H54 (cell line): ENCODE measurements at regions not wholly inside any gene's neighbourhood (a gene's known extent, or its start where the extent isn't known, plus 50 kb on each side); places are given as distances from the start of the nearest gene placed in this dataset.
A peak's percentile ranks its signal among the peaks of the same experiment; 100 is the strongest.
"Not testable (repeated sequence)": the region's sequence is repeated elsewhere in the genome, so short reads cannot be mapped to it uniquely, and the experiment has no call there.

Source experiments
- DNase-seq: peaks from one replicate; pipeline ENCODE4 v3.0.0; 2011; ENCODE audit warnings: low spot score, mixed read lengths; ENCODE audit not compliant: insufficient read length
- FAIRE-seq: peaks from 3 replicates; lab custom pipeline; 2011; peaks lifted over from hg19 to GRCh38; lab: Jason Lieb, UNC
- POLR2A ChIP-seq: IDR thresholded peaks from 2 replicates; pipeline ENCODE4 v1.6.1; 2011; ENCODE audit warnings: low read depth, mild to moderate bottlenecking, low read length

GRCh38 chr4:137934911-137935310, 307.2 kb downstream of the SLC7A11 start:
- no peak for DNase-seq
- no peak for FAIRE-seq
- TF ChIP-seq POLR2A, result no peak

GRCh38 chr4:137934046-137934445, 308.1 kb downstream of the SLC7A11 start:
- TF ChIP-seq POLR2A, result no peak
- FAIRE-seq, result no peak
- no peak for DNase-seq

GRCh38 chr4:137927972-137928371, 314.2 kb downstream of the SLC7A11 start:
- DNase-seq, result no peak

GRCh38 chr4:137923494-137923893, 318.7 kb downstream of the SLC7A11 start:
- FAIRE-seq, result no peak
- DNase-seq, result no peak
- TF ChIP-seq POLR2A, result no peak

More at GRCh38 chr4:137927972-137928371, 314.2 kb downstream of the SLC7A11 start:
- TF ChIP-seq POLR2A, result no peak
- no peak for FAIRE-seq

- FAIRE-seq (no peak), DNase-seq (no peak)
- no peak for TF ChIP-seq POLR2A
Measured at GRCh38 chr4:137922721-137923120, 319.4 kb downstream of the SLC7A11 start.

GRCh38 chr4:137909529-137910309, 332.4 kb downstream of the SLC7A11 start:
- no peak for FAIRE-seq
- no peak for DNase-seq
- TF ChIP-seq POLR2A, result no peak

GRCh38 chr4:137905930-137906329, 336.2 kb downstream of the SLC7A11 start:
- FAIRE-seq (no peak), DNase-seq (no peak)
- TF ChIP-seq POLR2A, result no peak

- FAIRE-seq (no peak), DNase-seq (no peak)
- TF ChIP-seq POLR2A, result no peak
Measured at GRCh38 chr4:137901114-137901513, 341.0 kb downstream of the SLC7A11 start.

GRCh38 chr4:137896221-137896737, 345.9 kb downstream of the SLC7A11 start:
- DNase-seq (no peak), FAIRE-seq (no peak)
- no peak for TF ChIP-seq POLR2A

- not testable (repeated sequence) for DNase-seq, FAIRE-seq
Measured at GRCh38 chr4:137895515-137895914, 346.6 kb downstream of the SLC7A11 start.

GRCh38 chr4:137892134-137892533, 350.0 kb downstream of the SLC7A11 start:
- DNase-seq, result no peak
- TF ChIP-seq POLR2A, result no peak
- FAIRE-seq, result peak; percentile 38

- TF ChIP-seq POLR2A, result no peak
- DNase-seq (no peak), FAIRE-seq (no peak)
Measured at GRCh38 chr4:137890812-137891211, 351.3 kb downstream of the SLC7A11 start.

- FAIRE-seq (no peak), DNase-seq (no peak)
- TF ChIP-seq POLR2A, result no peak
Measured at GRCh38 chr4:137881641-137882040, 349.3 kb upstream of the PCDH18 start.

GRCh38 chr4:137868067-137868466, 335.8 kb upstream of the PCDH18 start:
- DNase-seq, FAIRE-seq: not testable (repeated sequence)

GRCh38 chr4:137866671-137867070, 334.4 kb upstream of the PCDH18 start:
- TF ChIP-seq POLR2A, result no peak
- no peak for FAIRE-seq
- no peak for DNase-seq
